HFFc6 (cell line): ENCODE measurements at regions not wholly inside any gene's neighbourhood (a gene's known extent, or its start where the extent isn't known, plus 50 kb on each side); places are given as distances from the start of the nearest gene placed in this dataset.

Source experiments
- DNase-seq: peaks from one replicate; pipeline ENCODE4 v3.0.0-alpha.2; 2018
- H3K27ac Mint-ChIP-seq: 2 replicates; pipeline ENCODE4 v1.8.0; 2020; ENCODE audit warnings: mild to moderate bottlenecking, mixed read lengths
- H3K27me3 Mint-ChIP-seq: 2 replicates; pipeline ENCODE4 v1.8.0; 2021; ENCODE audit warnings: mild to moderate bottlenecking, moderate library complexity, mixed read lengths; ENCODE audit not compliant: insufficient read depth
- H3K36me3 Mint-ChIP-seq: 2 replicates; pipeline ENCODE4 v1.8.0; 2021; ENCODE audit warnings: low read depth, mixed read lengths
- H3K4me1 Mint-ChIP-seq: 2 replicates; pipeline ENCODE4 v1.8.0; 2020; ENCODE audit warnings: low read depth, mixed read lengths
- H3K4me3 Mint-ChIP-seq: 2 replicates; pipeline ENCODE4 v1.8.0; 2020; ENCODE audit warnings: mild to moderate bottlenecking, moderate library complexity, mixed read lengths
- H3K9me3 Mint-ChIP-seq: 2 replicates; pipeline ENCODE4 v1.8.0; 2020; ENCODE audit warnings: mild to moderate bottlenecking, mixed read lengths
- TF ChIP-seq, protein P1 (sequence below): fragments of 200-600 bp; sonication (generic); IDR thresholded peaks from 2 replicates; pipeline ENCODE4 v1.5.0; 2021; ENCODE audit warnings: antibody characterized with exemption, mild to moderate bottlenecking

DNA sequence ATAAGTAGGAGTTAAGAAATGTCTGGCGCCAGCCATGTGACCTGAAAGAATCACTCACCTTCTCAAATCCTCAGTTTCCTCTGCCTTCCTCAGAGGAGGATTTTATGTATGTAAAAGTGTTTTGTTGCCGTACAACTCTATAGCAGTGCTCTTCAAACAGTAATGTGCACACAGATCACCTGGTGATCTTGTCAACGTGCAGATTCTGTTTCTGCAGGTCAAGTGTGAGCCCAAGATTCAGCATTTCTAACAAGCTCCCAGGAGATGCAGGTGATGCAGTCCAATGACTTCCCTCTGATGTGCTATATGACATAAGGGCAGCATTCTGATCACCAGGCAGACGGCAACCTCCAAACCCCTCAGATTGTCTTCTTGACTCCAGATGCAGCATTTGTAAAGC, 83.7 kb downstream of the CDC7 start:
- H3K4me1 Mint-ChIP-seq, result peaks cover 57% of the 10 kb centered on the region
- H3K9me3 Mint-ChIP-seq, result no peaks in the 10 kb centered on the region
- no peak overlapping the region for H3K4me3 Mint-ChIP-seq
- H3K27ac Mint-ChIP-seq, result peak overlapping the region; percentile 94
- DNase-seq, result no peak
- peaks cover 4% of the 10 kb centered on the region for H3K36me3 Mint-ChIP-seq
- TF ChIP-seq, protein P1, sequence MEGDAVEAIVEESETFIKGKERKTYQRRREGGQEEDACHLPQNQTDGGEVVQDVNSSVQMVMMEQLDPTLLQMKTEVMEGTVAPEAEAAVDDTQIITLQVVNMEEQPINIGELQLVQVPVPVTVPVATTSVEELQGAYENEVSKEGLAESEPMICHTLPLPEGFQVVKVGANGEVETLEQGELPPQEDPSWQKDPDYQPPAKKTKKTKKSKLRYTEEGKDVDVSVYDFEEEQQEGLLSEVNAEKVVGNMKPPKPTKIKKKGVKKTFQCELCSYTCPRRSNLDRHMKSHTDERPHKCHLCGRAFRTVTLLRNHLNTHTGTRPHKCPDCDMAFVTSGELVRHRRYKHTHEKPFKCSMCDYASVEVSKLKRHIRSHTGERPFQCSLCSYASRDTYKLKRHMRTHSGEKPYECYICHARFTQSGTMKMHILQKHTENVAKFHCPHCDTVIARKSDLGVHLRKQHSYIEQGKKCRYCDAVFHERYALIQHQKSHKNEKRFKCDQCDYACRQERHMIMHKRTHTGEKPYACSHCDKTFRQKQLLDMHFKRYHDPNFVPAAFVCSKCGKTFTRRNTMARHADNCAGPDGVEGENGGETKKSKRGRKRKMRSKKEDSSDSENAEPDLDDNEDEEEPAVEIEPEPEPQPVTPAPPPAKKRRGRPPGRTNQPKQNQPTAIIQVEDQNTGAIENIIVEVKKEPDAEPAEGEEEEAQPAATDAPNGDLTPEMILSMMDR, result no peak
- peaks cover 5% of the 10 kb centered on the region; the same call in 1 of the 2 replicates for H3K27me3 Mint-ChIP-seq

DNA sequence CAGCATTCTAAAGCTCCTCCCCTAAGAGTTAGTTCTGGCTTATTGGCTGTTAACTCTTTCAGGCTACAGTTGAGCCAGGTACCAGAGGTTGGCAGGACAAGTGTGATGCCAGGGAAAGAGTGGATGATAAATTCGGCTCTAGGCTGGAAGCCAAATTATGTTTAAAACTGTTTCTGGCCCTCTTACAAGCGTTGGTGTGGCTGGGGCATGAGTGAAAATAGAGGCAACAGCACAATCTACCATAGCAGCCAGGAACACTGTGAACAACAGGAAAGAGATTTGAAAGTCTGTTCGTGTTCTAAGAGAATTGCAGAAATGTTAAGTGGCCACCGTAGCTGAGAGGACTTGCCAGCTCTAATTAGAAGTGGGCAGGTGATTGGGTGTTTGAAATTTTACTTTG, 84.2 kb downstream of the CDC7 start:
- H3K27ac Mint-ChIP-seq, result peak overlapping the region; percentile 12; the same call in 1 of the 2 replicates
- no peak for DNase-seq
- peaks cover 55% of the 10 kb centered on the region for H3K4me1 Mint-ChIP-seq
- H3K27me3 Mint-ChIP-seq, result peaks cover 5% of the 10 kb centered on the region; the same call in 1 of the 2 replicates
- H3K9me3 Mint-ChIP-seq, result no peaks in the 10 kb centered on the region
- no peak overlapping the region for H3K4me3 Mint-ChIP-seq
- TF ChIP-seq, protein P1, result no peak
- H3K36me3 Mint-ChIP-seq, result peaks cover 4% of the 10 kb centered on the region

DNA sequence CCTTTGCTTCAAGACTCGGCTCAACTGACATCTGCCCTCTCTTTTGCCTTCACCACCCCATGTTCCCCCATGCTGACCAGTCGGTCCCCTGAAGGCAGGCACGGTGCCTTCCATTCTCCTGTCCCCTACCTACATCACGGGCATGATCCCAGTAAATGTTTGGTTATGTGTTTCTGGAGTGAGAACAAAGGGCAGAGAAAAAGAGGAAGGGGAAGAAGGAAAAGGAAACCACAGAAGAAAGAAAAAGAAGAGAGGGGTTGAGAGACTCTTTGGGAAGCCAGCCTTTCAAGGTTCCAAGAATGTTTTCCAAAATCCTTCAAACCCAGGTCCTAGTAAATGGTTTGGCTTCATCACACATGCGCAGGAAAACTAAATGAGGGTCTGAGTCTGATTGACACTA, 84.9 kb downstream of the CDC7 start:
- DNase-seq, result no peak
- Mint-ChIP-seq H3K4me3 (no peak overlapping the region), H3K4me1 (peaks cover 49% of the 10 kb centered on the region), H3K27ac (no peak overlapping the region), H3K27me3 (peaks cover 5% of the 10 kb centered on the region; the same call in 1 of the 2 replicates), H3K9me3 (no peaks in the 10 kb centered on the region), H3K36me3 (peaks cover 4% of the 10 kb centered on the region)
- TF ChIP-seq, protein P1, result no peak

DNA sequence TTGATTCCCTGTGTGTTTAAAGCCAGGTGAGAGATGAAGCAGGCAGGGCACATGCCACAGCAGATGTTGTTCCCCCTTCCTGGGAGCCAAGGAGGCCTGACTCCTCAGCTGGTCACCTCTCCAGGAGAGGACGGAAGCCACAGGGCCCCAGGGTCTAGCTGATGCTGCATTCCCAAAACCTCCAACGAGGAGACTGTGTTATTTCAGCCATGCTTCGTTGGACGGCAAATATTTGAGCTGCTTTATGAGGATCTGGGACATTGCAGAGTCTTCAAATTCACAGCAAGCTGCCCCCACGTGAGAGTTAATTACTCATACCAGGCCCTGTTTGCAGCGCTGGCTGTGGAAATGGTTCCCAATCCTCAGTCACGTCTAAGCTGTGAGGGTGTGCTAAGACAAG, 85.3 kb downstream of the CDC7 start:
- no peak overlapping the region for H3K4me3 Mint-ChIP-seq
- H3K27ac Mint-ChIP-seq, result no peak overlapping the region
- no peak for DNase-seq

DNA sequence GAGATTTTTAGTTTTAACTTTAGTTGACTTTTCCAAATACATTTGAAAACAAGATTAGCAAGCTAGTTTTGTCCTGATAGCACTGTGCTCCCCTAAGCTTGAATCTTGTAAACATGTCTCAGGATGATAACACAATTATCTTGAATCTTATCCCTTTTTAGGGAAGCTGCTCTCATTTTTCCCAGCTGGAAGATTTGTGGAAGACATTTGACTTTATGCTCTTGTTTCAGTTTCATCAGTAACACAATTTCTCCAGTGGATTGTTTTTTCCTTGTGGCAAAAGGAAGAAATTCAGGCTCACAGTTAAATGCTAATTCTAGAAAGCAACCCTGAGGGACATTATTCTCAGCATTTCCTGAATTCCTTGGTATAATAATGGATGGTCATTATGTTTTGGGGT, 88.8 kb downstream of the CDC7 start:
- Mint-ChIP-seq H3K27ac (no peak overlapping the region; the same call in 1 of the 2 replicates), H3K27me3 (peaks cover 5% of the 10 kb centered on the region; the same call in 1 of the 2 replicates), H3K4me1 (peaks cover 20% of the 10 kb centered on the region), H3K36me3 (no peaks in the 10 kb centered on the region), H3K4me3 (no peak overlapping the region), H3K9me3 (no peaks in the 10 kb centered on the region)
- TF ChIP-seq, protein P1, result peak; percentile 32; the same call in 1 of the 2 replicates
- DNase-seq, result no peak

More for the DNA sequence above, 85.3 kb downstream of the CDC7 start:
- H3K4me1 Mint-ChIP-seq, result peaks cover 49% of the 10 kb centered on the region
- peaks cover 5% of the 10 kb centered on the region; the same call in 1 of the 2 replicates for H3K27me3 Mint-ChIP-seq
- TF ChIP-seq, protein P1, result no peak
- H3K36me3 Mint-ChIP-seq, result peaks cover 4% of the 10 kb centered on the region
- no peaks in the 10 kb centered on the region for H3K9me3 Mint-ChIP-seq
